K562 (cell line): ENCODE measurements at regions not wholly inside any gene's neighbourhood (a gene's known extent, or its start where the extent isn't known, plus 50 kb on each side); places are given as distances from the start of the nearest gene placed in this dataset.

Experiments used
- ATAC-seq: fragments of 200-7000 bp; cut with Tn5 transposase; 3 replicates; pipeline ENCODE4 v1.9.1; 2020; ENCODE audit warnings: moderate library complexity
- BruUV-seq: library from RNA; stranded (reverse); fragments of 400-500 nt; replicated peaks from 2 replicates; lab custom pipeline; 2021; lab: Mats Ljungman, UMichigan
- CTCF ChIA-PET: fragments of 300-600 bp; formaldehyde crosslinking; extraction: SDS; loops from one replicate; lab custom pipeline; 2021; ENCODE audit warnings: low intra/inter-chr PET ratio; lab: Yijun Ruan, JAX
- POLR2A ChIA-PET: fragments of 300-600, 350-650 bp; sonication (Branson Sonifier 250); formaldehyde crosslinking; extraction: SDS; loops from one replicate; lab custom pipeline; 2021; ENCODE audit warnings: antibody characterized with exemption, inconsistent platforms; lab: Yijun Ruan, JAX
- DNase-seq, 4 experiments: peaks; one replicate each; pipeline versions ENCODE4 v3.0.0 to v3.0.0-alpha.2; 2011 to 2018; ENCODE audit warnings: low spot score in 3 of 4, mixed read lengths in 3 of 4; ENCODE audit errors: extremely low read depth in 1 of 4
- FAIRE-seq: peaks from 2 replicates; lab custom pipeline; 2011; peaks lifted over from hg19 to GRCh38; lab: Jason Lieb, UNC
- H2AFZ ChIP-seq: 2 replicates; pipeline ENCODE4 v1.6.0; 2011; ENCODE audit warnings: low read depth, low read length, control low read depth, inconsistent platforms
- H3K27ac ChIP-seq: fragments of 200-600 bp; 3 replicates; pipeline ENCODE4 v1.8.0; 2011; ENCODE audit warnings: low read depth, mild to moderate bottlenecking, control low read depth, inconsistent platforms, low read length, moderate library complexity, mixed read lengths; ENCODE audit errors: extremely low read depth
- H3K27me3 ChIP-seq, 2 experiments: fragments of 300-600 bp in 1 of 2; 2 replicates in 1 of 2; 3 replicates in 1 of 2; pipeline versions ENCODE4 v1.6.0 to v1.8.0; 2011; ENCODE audit warnings: inconsistent platforms in 2 of 2, low read length in 2 of 2, mild to moderate bottlenecking in 1 of 2, mixed read lengths in 1 of 2, moderate library complexity in 1 of 2; ENCODE audit not compliant: control insufficient read depth in 2 of 2, insufficient read depth in 2 of 2
- H3K36me3 ChIP-seq: fragments of 300-600 bp; 3 replicates; pipeline ENCODE4 v1.8.0; 2011; ENCODE audit warnings: mild to moderate bottlenecking, low read length, inconsistent platforms; ENCODE audit not compliant: control insufficient read depth, insufficient read depth
- H3K4me1 ChIP-seq, 2 experiments: fragments of 200-600 bp in 1 of 2; replicated peaks in 1 of 2; 2 replicates in 1 of 2; 3 replicates in 1 of 2; pipeline versions ENCODE4 v1.5.1 to v1.8.0; 2011; ENCODE audit warnings: inconsistent platforms in 2 of 2, low read length in 2 of 2, mild to moderate bottlenecking in 1 of 2, mixed read lengths in 1 of 2, moderate library complexity in 1 of 2; ENCODE audit not compliant: control insufficient read depth in 2 of 2, insufficient read depth in 2 of 2
- H3K4me2 ChIP-seq: 2 replicates; pipeline ENCODE4 v1.6.1; 2011; ENCODE audit warnings: low read length, control low read depth, inconsistent platforms, mixed read lengths; ENCODE audit not compliant: insufficient read depth
- H3K4me3 ChIP-seq: fragments of 200-600 bp; sonication (generic), shearing (Covaris generic); 2 replicates; pipeline ENCODE4 v1.5.1; 2016; ENCODE audit warnings: control low read depth, inconsistent platforms
- H3K79me2 ChIP-seq: fragments of 200-600 bp; 3 replicates; pipeline ENCODE4 v1.8.0; 2011; ENCODE audit warnings: low read length, inconsistent platforms; ENCODE audit not compliant: control insufficient read depth, insufficient read depth
- H3K9ac ChIP-seq, 2 experiments: 2 replicates each; pipeline versions ENCODE4 v1.6.0 to v1.6.1; 2011; ENCODE audit warnings: low read depth in 2 of 2, low read length in 2 of 2, control low read depth in 1 of 2, inconsistent platforms in 1 of 2, mild to moderate bottlenecking in 1 of 2, mixed read lengths in 1 of 2; ENCODE audit not compliant: insufficient read depth in 1 of 2
- H3K9me1 ChIP-seq: one replicate; pipeline ENCODE4 v1.6.0; 2011; ENCODE audit warnings: inconsistent platforms, mild to moderate bottlenecking, low read length, moderate library complexity; ENCODE audit not compliant: control insufficient read depth, insufficient read depth
- H3K9me3 ChIP-seq: replicated peaks from 2 replicates; pipeline ENCODE4 v1.5.1; 2011; ENCODE audit warnings: low read depth, low read length, inconsistent platforms; ENCODE audit not compliant: control insufficient read depth, insufficient read depth
- H4K20me1 ChIP-seq: replicated peaks from 2 replicates; pipeline ENCODE4 v1.6.1; 2011; ENCODE audit warnings: low read length, inconsistent platforms, mixed read lengths; ENCODE audit not compliant: control insufficient read depth, insufficient read depth
- FOS ChIP-seq: IDR thresholded peaks from 3 replicates; pipeline ENCODE4 v1.6.1; 2011; ENCODE audit not compliant: insufficient read length; ENCODE audit errors: extremely low read depth
- ZKSCAN1 ChIP-seq: fragments of 150-350 bp; IDR thresholded peaks from 2 replicates; pipeline ENCODE4 v1.6.1; 2016; ENCODE audit warnings: low read depth, low read length
- ZNF24 ChIP-seq: fragments of 450-650 bp; IDR thresholded peaks from 2 replicates; pipeline ENCODE4 v1.6.1; 2016
- ZSCAN32 ChIP-seq: fragments of 450-650 bp; formaldehyde crosslinking; IDR thresholded peaks from 2 replicates; pipeline ENCODE4 v1.4.0; 2020; ENCODE audit warnings: mild to moderate bottlenecking, moderate library complexity
- WGBS: fragments of 100-300 bp; shearing (Covaris generic); methylation state at CpG from one replicate; pipeline ENCODE4 v1.1.6; 2016; ENCODE audit warnings: low coverage, mixed read lengths; ENCODE audit not compliant: insufficient coverage; ENCODE audit errors: missing lambda C conversion rate; 5-methylcytosine and 5-hydroxymethylcytosine counted together
- in situ Hi-C: fragments of 300-500 bp; cut with MboI; formaldehyde crosslinking; loops from 4 replicates; pipeline ENCODE4 v1.15.0; 2018; ENCODE audit warnings: inconsistent platforms, mixed read lengths
- intact Hi-C: fragments of 100-400 bp; cut with micrococcal nuclease; formaldehyde crosslinking; loops from 2 replicates; pipeline ENCODE4 v1.14.2; 2022

- BruUV-seq: no TSS peak
- intact Hi-C loops: no loop called here
- Histone ChIP-seq H3K9ac (no peak overlapping the region), H4K20me1 (no peaks in the 10 kb centered on the region), H3K4me1 (no peaks in the 10 kb centered on the region), H3K4me3 (no peak overlapping the region), H3K27ac (no peak overlapping the region), H3K4me2 (no peak overlapping the region), H3K9me1 (no peaks in the 10 kb centered on the region), H2AFZ (no peak overlapping the region), H3K27me3 (no peaks in the 10 kb centered on the region), H3K79me2 (no peaks in the 10 kb centered on the region), H3K9me3 (no peaks in the 10 kb centered on the region), H3K36me3 (no peaks in the 10 kb centered on the region)
- no peak for TF ChIP-seq ZNF24
- TF ChIP-seq ZKSCAN1: no peak
- DNase-seq (no peak), ATAC-seq (no peak), FAIRE-seq (no peak)
- POLR2A ChIA-PET: no interaction called here
- CTCF ChIA-PET: no interaction called here
- WGBS: 0% methylated on average over 1 of the region's 1 CpG
- in situ Hi-C loops: no loop called here
Observed at GRCh38 chr1:230510496-230510895, 84.4 kb upstream of the PGBD5 start.

- H3K36me3 ChIP-seq: no peaks in the 10 kb centered on the region
- 0% methylated on average over 5 of the region's 5 CpGs for WGBS
- H3K27me3 ChIP-seq: no peaks in the 10 kb centered on the region
- no peak overlapping the region for H3K9ac ChIP-seq
- FAIRE-seq: no peak
- no peak overlapping the region for H2AFZ ChIP-seq
- BruUV-seq: no TSS peak
- DNase-seq: no peak
- no peaks in the 10 kb centered on the region for H3K9me1 ChIP-seq
- CTCF ChIA-PET: no interaction called here
- POLR2A ChIA-PET: no interaction called here
- no peaks in the 10 kb centered on the region for H3K79me2 ChIP-seq
- no peak overlapping the region for H3K4me3 ChIP-seq
- H4K20me1 ChIP-seq: no peaks in the 10 kb centered on the region
- intact Hi-C loops: no loop called here
- no peaks in the 10 kb centered on the region for H3K9me3 ChIP-seq
- no peak for TF ChIP-seq FOS
- no peak for TF ChIP-seq ZSCAN32
- ATAC-seq: no peak
- no peak overlapping the region for H3K4me2 ChIP-seq
- in situ Hi-C loops: no loop called here
- no peaks in the 10 kb centered on the region for H3K4me1 ChIP-seq
- H3K27ac ChIP-seq: no peak overlapping the region
Observed at GRCh38 chr1:230509281-230509977, 83.3 kb upstream of the PGBD5 start.
